GM18502 (cell line): ENCODE measurements at regions not wholly inside any gene's neighbourhood (a gene's known extent, or its start where the extent isn't known, plus 50 kb on each side); places are given as distances from the start of the nearest gene placed in this dataset.

ENCODE experiments used
- ATAC-seq: cut with Tn5 transposase; IDR thresholded peaks from one replicate; pipeline ENCODE4 v1.9.1; 2021; ENCODE audit warnings: mild to moderate bottlenecking; ENCODE audit not compliant: unreplicated experiment, poor library complexity

DNA sequence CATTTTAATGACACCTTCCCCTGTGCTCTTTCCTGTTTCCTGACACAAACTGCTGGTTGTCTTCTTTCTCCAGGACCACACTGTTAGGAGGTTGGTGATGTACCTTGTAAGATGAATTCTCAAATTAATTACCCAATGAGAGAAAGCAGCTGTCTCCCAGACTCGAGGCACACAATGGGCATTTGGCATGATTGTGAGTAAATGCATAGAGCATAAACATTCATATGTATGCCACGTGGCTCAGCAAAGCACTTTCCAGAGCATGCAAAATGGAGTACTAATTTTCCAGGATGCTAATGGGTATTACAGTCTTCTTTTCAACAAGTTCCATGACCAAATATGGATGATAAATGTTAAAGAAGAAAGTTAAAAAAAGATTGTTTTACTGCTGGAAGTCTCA lies 235.2 kb upstream of the KLHL29 start:
- ATAC-seq = no peak

DNA sequence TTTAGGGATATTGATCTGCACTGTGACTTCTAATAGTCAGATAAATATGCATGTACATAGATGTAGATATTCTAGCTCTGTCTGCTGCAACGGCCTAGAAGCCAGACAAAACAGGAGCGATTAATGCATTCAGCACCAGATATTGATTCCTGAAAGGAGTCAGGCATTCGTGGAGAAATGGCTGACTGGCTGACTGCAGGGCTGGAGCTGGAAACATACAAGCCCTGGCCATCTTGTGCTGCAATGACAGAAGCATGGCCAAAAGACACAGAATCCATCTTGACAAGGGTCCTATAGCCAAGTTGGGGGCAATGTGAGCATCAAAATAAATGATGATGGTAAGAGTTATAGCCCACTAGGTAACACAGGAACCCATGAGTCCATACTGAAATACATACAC lies 231.5 kb upstream of the KLHL29 start:
- no peak for ATAC-seq

DNA sequence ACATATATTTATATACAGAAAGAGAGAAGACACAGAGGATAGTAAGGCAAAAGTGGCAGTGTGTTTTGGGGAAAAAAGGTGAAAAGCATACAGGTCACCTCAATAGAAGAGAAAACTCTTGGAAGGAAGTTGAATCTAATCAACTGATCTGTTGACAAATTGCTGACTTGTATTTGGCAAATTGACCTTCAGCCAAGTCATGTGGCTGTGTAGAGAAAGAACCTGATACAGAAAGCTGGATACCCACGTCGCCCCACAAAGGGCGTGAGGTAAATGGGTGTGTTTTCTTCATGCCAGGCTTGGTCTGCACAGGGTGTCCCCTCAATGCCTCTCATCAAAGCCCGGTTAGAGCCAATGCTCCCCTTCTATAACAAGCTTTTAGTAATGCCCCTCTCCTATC lies 230.0 kb upstream of the KLHL29 start:
- no peak for ATAC-seq

DNA sequence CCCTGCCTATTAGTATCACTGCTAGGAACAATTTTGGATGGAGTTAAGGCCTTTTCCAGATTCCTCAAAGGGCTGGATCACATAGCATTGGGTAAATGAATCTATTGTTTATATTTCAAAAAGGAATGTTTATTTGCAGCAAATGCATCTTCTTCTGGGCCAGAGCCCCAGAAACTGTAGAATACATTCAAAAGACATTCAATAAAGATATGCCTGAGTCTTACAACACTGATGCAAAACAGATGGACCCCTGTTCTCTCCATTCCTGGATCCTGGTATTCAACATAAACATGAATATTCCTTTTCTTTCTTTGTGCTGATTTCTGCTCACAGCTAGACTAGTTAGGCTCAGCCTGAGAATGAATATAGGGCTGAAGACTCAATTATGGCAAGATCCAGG lies 227.2 kb upstream of the KLHL29 start:
- no peak for ATAC-seq

DNA sequence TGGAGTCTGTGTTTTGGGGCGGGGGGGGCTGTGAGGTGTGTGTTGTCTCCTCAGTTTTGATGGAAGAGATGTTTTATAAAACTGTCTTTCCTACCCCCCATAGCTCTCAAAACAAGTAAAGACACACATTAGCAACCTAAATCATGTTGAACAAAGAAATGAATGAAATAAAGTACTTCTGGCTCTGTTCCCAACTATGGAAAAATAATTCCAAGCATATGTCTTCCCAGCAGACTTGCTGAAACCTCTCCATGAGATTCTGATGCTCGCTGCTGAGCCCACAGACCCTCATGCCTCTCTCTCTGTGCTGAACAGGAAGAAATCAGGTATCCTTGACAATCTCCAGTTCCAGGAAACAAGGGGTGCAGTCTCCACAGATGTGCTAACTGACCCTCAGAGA lies 226.7 kb upstream of the KLHL29 start:
- ATAC-seq = no peak

DNA sequence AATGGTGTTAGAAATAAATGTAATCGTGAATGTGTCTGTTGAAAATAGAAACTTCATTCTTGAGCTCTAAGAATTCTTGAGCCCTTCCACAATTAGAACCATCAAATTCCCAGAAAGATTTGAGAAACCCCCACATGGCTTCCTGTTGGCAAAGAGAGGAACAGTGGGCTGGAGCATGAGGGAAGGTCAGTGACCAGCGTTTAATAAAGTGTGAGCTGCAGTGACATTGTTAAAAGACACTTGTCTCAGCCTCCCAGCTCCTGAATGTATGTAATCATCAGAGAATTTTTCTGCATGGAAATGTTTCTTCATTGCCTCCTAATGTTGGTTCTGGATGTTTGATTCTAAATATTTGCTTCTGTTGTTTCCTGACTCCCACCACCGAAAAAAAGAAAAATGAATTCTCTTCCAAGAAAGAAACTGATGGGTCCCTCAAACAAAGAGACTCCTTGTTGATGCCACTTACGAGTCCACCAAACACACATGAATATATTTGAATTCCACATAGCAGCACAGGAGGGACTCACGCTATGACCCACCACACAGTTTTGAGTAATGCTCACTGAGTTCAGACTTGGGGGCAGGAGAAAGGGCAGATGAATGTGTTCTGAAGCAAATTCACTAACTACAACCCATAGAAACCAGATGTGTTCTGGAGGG lies 225.1 kb upstream of the KLHL29 start:
- no peak for ATAC-seq

DNA sequence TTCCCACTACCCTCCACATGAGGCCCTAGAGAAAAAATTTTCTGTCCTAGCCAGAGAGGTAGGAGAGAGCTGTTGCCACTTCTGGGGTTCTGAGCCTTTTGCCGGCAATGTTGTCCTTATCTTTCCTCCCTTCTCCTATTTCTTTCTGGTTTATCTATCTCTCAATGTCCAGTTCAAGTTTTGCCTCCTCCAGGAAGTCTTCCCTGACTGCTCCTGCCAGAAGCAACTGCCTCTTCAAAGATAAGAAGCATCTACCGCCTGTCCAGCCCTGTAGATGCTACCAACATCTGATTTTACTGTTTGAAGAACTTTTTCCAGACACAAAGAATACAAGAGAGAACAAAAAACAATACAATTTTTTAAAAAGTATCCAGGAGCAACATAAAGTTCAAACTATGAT lies 220.8 kb upstream of the KLHL29 start:
- ATAC-seq = no peak

DNA sequence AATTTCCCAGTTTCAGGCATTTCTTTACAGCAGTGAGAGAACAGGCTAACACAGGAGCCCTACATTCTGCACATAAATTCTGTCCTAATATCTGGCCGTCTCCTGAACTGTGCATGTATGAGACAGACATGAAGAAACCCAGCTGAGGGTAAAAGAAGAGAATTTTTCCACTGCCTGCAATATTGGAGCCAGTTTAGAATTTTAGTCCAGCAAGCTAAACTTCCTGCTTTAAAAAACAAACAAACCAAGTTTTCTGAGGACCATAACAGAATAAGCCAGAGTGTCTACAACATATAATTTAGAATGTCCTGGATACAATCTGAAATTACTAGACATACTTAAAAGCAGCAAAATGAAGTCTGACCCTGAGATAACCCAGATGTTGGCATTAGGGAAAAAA lies 215.1 kb upstream of the KLHL29 start:
- ATAC-seq = no peak

DNA sequence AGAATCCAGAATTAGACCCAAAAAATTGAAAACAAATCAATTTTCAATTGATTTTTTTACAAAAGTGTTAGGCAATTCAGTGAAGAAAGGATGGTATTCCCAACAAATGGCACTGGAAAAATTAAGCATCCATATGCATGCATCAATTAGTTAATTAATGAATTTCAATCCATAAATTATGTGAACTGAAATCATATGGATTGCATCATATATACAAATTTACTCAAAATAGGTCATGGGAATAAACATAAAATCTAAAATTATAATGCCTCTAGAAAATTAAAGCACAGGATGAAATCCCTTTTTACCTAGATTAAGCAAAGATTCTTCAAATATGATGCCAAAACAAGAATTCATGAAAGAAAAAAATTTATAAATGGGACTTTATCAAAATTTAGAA lies 213.9 kb upstream of the KLHL29 start:
- no peak for ATAC-seq

DNA sequence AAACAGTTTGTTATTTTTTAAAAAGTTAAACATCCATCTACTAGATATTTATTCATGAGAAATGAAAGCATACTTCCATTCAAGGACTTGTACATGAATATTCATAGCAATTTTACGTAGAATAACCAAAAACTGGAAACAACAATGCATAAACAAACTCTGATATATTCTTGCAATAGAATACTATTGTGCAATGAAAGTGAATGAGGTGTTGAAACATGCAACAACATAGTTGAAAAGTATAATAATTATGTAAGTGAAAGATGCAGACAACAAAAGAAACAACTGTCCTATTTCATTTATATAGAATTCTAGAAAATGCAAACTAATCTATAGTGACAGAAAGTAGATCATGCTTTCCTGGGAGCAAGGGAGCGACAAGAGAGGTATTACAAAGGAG lies 206.6 kb upstream of the KLHL29 start:
- no peak for ATAC-seq

DNA sequence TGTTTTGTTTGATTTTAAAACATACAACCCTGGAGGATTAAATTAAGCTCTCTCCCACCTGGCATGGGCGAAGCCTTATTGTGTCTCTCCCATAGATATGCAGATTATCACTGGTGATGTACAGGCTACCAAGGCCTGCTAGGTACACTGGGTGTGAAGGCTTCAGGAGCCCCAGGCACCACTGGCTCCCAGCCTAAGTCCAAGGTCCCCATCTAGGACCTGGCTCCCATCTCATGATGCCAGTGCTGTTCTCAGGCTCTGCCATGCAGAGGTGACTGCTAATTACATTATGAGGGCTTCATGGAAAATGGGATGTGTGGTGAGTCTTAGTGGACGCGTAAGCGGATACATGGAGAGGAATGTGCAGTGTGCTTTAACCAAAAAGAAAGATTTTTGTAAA lies 201.2 kb upstream of the KLHL29 start:
- ATAC-seq = no peak

DNA sequence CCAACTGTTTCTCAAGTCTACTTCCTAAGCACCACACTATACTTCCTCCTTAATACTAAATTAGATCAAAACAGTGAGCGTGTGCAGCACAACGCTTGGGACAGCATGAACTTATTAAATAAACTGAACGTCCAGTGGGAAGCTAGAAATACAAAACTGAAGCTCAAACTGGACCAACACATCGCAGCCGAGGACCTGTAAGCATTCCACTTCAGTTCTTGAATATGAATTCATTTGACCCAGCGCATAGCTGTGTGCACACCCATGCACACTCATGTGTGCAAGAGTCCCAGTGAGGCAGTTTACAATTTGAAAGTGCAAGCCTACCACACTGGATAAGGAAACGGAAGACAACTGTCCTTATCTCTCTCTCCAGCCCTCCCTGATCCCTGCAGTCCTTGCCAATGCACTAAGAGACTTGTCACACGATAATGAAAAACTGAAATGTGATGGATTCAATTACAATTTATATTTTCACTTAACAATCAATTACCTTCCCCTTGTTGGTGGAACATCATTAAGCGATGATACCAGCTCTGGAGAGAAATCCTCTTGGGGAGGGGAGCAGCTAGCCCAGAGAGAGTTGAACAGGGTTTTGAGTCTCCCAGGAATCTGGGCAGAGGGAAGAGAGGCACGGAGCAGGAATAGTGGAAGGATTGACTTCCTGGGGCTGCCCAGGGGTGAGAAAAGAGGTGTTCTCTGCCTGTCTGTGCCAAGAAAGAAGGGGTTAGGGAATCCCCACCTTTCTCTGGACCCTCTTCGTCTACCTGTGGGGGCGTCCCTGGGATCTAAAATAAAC lies 186.5 kb upstream of the KLHL29 start:
- ATAC-seq = no peak

DNA sequence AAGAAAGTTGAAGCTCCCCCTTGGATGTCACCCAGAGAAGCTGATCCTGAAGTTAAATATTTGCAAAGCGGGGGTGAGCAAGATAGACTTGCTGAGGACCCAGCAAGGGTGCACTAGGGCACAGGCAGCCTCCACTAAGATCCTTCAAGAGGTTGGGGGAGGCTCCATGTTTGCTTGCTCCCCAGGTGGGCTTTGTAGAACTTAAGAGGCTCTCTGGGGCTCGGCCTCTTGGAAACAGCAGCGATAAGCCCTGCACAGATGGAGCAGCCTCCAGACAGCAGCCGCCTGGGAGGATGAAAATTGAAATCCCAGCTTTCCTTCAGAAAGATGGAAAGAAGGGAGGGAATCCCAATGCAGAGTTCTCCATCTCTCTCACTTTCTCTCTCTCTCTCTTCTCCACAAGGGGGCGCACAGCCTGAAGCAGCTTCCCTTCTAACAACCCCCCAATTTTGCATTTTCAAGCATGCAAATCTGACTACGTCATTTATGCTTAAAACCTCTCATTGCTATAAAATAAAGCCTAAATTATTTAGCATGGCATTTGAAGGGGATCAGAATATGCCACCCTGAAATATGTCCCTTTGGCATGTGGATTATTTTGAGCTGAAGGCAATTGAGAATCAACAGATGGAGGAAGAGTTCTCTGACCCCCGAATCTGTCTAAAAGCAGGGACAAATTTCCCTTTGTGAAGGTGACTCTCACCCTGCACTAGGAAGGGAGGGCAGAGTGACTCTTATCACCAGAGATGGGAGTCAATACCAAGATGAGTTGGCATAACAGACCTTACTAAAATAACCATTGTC lies 185.7 kb upstream of the KLHL29 start:
- ATAC-seq = no peak

DNA sequence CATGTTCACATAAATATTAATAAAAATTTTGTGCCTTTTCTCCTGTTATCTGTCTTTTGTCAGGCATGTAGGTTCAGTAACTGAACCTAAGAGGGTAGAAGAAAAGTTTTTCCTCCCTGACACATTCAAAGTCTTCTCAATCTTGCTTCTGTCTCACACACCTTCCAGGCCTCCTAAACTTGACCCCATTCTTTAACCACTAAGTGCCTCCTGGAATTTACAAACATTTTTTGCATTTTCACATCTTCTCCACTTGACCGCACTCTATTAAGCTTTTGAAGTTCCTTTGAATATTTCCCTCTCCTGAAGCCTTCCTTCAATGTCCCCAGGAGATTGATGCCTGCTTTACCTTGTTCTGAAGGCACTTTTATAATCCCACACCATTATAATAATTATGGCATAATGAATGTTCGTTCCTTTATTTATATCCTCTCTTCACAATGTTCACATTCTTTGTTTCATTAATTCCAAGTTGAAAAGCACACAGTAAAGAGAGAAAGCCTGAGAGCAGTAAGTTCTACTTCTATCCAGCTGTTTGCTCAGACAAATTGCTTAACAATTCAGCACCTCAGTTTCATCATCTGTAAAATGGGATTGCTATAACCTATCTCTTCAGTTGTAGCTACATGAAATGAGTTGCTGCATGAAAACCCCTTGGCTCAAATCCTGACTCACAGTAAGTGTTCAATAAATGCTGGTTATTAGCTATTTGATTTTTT lies 184.8 kb upstream of the KLHL29 start:
- no peak for ATAC-seq

DNA sequence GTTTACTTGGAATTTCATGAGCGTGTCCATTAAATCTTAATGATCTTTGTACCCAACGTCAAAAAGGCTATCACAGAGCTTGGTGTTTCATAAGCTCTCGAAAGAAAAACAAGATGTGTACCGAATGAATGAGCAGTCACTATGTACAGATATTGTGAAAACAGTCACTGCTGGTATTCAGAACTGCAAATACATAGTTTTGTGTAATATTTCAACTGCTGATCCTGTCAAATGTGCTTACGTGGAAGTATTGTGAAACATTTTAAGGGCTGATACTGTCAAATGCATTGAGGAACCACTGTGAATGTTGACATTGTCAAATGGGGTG lies 184.2 kb upstream of the KLHL29 start:
- no peak for ATAC-seq

DNA sequence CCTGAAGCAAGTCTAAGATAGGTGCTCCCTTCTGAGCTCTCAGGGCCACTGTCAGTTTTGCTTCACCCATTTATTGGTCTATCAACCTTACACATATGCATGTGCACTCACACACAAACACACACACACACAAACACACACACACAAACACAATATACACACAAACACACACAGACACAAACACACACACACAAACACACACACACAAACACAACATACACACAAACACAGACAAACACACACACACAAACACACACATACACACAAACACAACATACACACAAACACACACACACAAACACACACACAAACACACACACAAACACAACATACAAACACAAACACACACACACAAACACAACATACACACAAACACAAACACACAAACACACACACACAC lies 181.6 kb upstream of the KLHL29 start:
- ATAC-seq = no peak

DNA sequence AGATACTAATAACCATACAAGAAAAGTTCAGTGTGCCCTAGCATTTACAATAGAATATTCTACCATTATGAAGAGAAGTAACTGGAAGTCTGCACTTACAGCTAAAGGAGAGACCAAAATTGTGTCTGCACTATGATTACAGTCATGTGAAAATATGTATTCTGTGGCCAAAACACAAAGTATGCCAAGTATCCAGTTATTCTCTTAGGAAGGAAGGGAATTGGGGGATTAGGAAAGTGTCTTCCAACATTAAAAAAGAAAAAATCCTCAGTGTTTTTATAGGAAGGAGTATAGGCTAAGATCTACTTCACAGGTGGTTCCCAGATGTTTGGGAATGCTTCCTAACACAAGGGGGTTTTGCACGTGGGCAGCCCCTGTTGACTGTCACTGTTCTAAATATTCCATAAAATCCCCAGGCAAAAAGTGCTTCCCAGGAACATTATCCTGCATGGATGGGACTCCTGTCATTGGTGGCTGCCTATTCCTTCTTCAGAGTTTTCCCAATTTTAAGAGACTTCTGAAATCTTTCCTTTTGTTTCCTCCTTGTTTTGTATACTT lies 180.2 kb upstream of the KLHL29 start:
- ATAC-seq = no peak

DNA sequence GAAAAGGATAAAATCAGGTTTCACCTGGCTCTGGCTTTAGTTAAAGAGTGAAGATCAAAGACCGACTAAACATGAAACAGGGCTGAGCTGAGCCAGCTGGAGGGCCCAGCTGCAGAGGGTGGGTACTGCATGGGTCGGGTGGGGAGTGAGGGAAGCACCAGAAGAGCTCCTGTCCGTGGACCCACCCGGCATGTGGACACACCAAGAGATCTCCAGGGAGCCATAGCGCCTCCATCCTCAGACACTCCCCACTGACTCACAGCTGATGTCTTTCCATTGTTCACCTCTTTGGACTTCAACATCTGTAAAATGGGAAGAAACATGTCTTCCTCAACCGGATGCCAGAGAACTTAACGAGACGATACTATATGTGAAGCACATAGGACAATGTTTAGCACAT lies 178.3 kb upstream of the KLHL29 start:
- no peak for ATAC-seq

DNA sequence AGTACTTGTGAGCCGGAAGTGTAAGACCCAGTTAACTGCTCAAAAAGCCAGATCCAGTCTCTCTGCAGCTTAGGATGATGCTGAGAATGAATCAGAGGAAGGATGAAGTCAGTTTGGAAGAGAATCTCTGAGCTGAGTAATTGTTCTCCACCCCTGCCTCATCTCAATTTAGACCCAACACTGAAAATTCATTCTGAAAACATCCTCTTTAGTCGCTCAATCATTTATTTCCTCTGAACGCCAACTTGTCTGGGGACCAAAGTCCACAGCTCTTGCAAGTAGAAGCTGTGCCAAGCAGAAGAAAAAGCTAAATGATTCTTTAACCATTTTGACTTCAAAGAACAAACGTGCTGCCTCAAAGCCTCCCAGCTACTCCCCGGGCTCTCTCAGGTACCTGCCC lies 177.1 kb upstream of the KLHL29 start:
- ATAC-seq = no peak

DNA sequence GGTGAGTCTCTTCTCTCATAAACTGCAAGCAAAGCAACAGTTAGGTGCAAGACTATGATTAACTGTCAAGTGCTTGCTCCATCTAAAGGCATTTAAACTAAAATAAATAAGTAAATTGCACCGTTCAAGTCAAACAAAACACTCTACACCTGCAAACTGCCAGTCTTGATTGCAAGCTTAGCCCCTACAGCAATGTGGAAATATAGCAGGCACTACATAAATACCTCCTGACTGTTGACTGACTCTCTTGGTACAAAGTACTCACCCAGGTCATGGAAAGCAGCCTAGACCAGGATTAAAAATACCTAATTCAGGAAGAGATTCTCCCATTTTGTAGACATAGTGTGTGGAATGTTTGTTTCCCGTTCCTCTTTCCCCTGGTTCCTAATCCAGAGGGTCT lies 176.6 kb upstream of the KLHL29 start:
- ATAC-seq = no peak

DNA sequence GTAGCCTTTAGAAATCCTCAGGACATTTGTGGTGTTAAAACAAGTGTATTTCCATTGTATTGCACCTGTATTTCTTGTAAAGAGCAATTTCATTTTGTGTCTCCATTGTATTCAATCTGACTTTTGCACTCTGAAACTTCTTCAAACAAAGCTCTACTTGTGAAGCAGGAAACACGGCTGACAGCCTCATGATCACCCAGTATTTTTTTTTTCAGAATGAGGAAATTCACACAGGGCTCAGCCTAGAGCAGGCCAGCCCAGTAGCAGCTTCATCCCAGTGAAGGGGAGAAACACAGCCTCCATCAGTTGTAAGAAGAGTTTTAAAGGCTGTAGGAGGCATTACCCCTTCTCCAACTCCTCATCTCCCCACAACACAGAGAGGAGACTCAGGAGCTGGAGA lies 175.9 kb upstream of the KLHL29 start:
- no peak for ATAC-seq
